Stimulated activated CD4-positive, alpha-beta T cell treated with anti-CD3 and anti-CD28 coated beads, TNF-alpha, amount 100 ng/mL, for 1 hour (primary cell): ENCODE measurements at regions not wholly inside any gene's neighbourhood (a gene's known extent, or its start where the extent isn't known, plus 50 kb on each side); places are given as distances from the start of the nearest gene placed in this dataset.

Source experiments
- DNase-seq, 3 donors: peaks; one replicate each; pipeline ENCODE4 v3.0.0-alpha.2; 2020; ENCODE audit warnings: low read depth in 3 of 3, low spot score in 1 of 3

- no peak for DNase-seq
These were observed 175.0 kb upstream of the EPHA5 start for GRCh38 chr4:65845199-65845773.

- no peak for DNase-seq
These were observed 169.1 kb upstream of the EPHA5 start for GRCh38 chr4:65839164-65839931.

- DNase-seq = no peak
These were observed 164.4 kb upstream of the EPHA5 start for GRCh38 chr4:65834707-65835106.

- DNase-seq = no peak
These were observed 161.5 kb upstream of the EPHA5 start for GRCh38 chr4:65831828-65832227.

GRCh38 chr4:65825116-65825753 lies 154.9 kb upstream of the EPHA5 start:
- no peak for DNase-seq

- no peak for DNase-seq
These were observed 148.9 kb upstream of the EPHA5 start for GRCh38 chr4:65819192-65819591.

GRCh38 chr4:65805936-65806335 lies 135.6 kb upstream of the EPHA5 start:
- no peak for DNase-seq

GRCh38 chr4:65799513-65799912 lies 129.2 kb upstream of the EPHA5 start:
- no peak for DNase-seq

- no peak for DNase-seq
These were observed 128.3 kb upstream of the EPHA5 start for GRCh38 chr4:65798498-65799127.

GRCh38 chr4:65791812-65792308 lies 121.6 kb upstream of the EPHA5 start:
- no peak for DNase-seq

GRCh38 chr4:65791111-65791811 lies 121.0 kb upstream of the EPHA5 start:
- DNase-seq = no peak

- no peak for DNase-seq
These were observed 119.5 kb upstream of the EPHA5 start for GRCh38 chr4:65789805-65790204.

GRCh38 chr4:65789341-65789740 lies 119.1 kb upstream of the EPHA5 start:
- no peak for DNase-seq

- DNase-seq = no peak
These were observed 107.0 kb upstream of the EPHA5 start for GRCh38 chr4:65777270-65777669.

GRCh38 chr4:65773636-65774035 lies 103.3 kb upstream of the EPHA5 start:
- no peak for DNase-seq

GRCh38 chr4:65747386-65747785 lies 77.1 kb upstream of the EPHA5 start:
- no peak for DNase-seq

- no peak for DNase-seq
These were observed 67.8 kb upstream of the EPHA5 start for GRCh38 chr4:65738134-65738533.

- DNase-seq = no peak
These were observed 67.4 kb upstream of the EPHA5 start for GRCh38 chr4:65737672-65738071.

- DNase-seq = no peak
These were observed 54.7 kb upstream of the EPHA5 start for GRCh38 chr4:65724973-65725372.
